ENCODE measurements at regions not wholly inside any gene's neighbourhood (a gene's known extent, or its start where the extent isn't known, plus 50 kb on each side); places are given as distances from the start of the nearest gene placed in this dataset.

DNA sequence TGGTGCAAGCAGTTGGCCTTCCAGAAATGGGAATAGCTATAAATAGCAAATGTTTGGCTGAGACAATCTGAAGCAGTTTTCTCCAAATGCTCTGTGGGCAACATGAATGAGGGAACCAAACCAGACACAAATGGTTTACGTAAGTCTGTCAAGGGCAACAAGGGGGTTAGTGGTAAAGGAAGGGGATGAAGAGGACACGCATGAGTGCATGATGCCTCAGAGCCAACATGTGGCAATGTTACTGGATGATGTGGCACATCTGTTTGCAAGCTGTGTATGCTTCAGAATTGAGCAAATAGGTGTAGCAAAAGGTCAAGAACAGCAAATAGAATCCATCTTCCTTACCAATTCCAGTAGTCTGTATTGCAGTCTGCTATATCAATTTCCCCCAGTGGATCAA is 76.3 kb upstream of the LMO4 start:
- DNase-seq (no peak), ATAC-seq (ENCODE audit: poor library complexity) (no peak)
- H3K4me3 Mint-ChIP-seq, result no peak overlapping the region
- TF ChIP-seq, protein P1, sequence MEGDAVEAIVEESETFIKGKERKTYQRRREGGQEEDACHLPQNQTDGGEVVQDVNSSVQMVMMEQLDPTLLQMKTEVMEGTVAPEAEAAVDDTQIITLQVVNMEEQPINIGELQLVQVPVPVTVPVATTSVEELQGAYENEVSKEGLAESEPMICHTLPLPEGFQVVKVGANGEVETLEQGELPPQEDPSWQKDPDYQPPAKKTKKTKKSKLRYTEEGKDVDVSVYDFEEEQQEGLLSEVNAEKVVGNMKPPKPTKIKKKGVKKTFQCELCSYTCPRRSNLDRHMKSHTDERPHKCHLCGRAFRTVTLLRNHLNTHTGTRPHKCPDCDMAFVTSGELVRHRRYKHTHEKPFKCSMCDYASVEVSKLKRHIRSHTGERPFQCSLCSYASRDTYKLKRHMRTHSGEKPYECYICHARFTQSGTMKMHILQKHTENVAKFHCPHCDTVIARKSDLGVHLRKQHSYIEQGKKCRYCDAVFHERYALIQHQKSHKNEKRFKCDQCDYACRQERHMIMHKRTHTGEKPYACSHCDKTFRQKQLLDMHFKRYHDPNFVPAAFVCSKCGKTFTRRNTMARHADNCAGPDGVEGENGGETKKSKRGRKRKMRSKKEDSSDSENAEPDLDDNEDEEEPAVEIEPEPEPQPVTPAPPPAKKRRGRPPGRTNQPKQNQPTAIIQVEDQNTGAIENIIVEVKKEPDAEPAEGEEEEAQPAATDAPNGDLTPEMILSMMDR (IDR thresholded peaks at IDR 0.05), result no peak
- H3K27me3 Mint-ChIP-seq, result peaks cover 44% of the 10 kb centered on the region
- H3K36me3 ChIP-seq (ENCODE audit: insufficient read depth, low read length), result no peaks in the 10 kb centered on the region
- no peak overlapping the region for H3K27ac Mint-ChIP-seq
- no peaks in the 10 kb centered on the region for H3K9me3 ChIP-seq (ENCODE audit: control insufficient read depth in 1 of 2, insufficient read depth in 1 of 2, low read length in 2 of 2)
- peaks cover 8% of the 10 kb centered on the region for H3K9me3 Mint-ChIP-seq
- intact Hi-C loops (cut with DNase I, micrococcal nuclease), result no loop called here
- no peak overlapping the region for H3K4me3 ChIP-seq (ENCODE audit: low read length)
- no peaks in the 10 kb centered on the region for H3K36me3 Mint-ChIP-seq (ENCODE audit: low read depth)
- CTCF ChIA-PET, result no interaction called here
- POLR2A ChIA-PET, result no interaction called here
- H3K4me1 Mint-ChIP-seq (ENCODE audit: low read depth), result no peaks in the 10 kb centered on the region
- H3K27ac ChIP-seq (ENCODE audit: low read depth in 1 of 2, low read length in 2 of 2), result no peak overlapping the region
- H3K27me3 ChIP-seq (ENCODE audit: control insufficient read depth in 1 of 2, insufficient read depth in 2 of 2, low read length in 2 of 2), result no peaks in the 10 kb centered on the region
- no peaks in the 10 kb centered on the region for H3K4me1 ChIP-seq (ENCODE audit: insufficient read depth, low read length)

DNA sequence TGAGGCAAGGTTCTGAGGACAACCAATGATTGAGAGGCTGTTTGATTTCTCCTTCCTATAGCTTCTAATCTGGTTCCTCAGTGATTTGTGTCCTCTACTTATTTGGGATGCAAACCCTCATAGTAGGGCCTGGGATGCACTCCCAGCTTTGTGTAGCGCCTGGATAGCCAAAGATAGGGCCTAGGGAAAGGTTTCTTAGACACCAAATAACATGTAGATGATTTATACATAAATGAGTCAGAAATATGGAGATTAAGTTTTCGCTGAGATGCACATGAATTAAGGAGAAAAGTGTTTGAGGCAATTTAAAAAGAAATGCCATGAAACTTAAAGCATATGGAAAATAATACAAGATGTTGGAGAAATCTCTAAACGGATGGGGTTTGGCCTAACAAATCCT is 66.0 kb upstream of the LMO4 start:
- Mint-ChIP-seq H3K27ac (no peak overlapping the region), H3K4me1 (ENCODE audit: low read depth) (no peaks in the 10 kb centered on the region), H3K27me3 (peaks cover 6% of the 10 kb centered on the region), H3K4me3 (no peak overlapping the region), H3K36me3 (ENCODE audit: low read depth) (no peaks in the 10 kb centered on the region), H3K9me3 (no peaks in the 10 kb centered on the region)
- ChIA-PET CTCF (no interaction called here), POLR2A (no interaction called here)
- intact Hi-C loops (cut with DNase I, micrococcal nuclease), result no loop called here
- TF ChIP-seq, protein P1 (IDR thresholded peaks at IDR 0.05), result no peak
- no peaks in the 10 kb centered on the region for H3K4me1 ChIP-seq (ENCODE audit: insufficient read depth, low read length)
- ATAC-seq (ENCODE audit: poor library complexity) (no peak), DNase-seq (no peak)
- no peaks in the 10 kb centered on the region for H3K36me3 ChIP-seq (ENCODE audit: insufficient read depth, low read length)
- H3K27ac ChIP-seq (ENCODE audit: low read depth in 1 of 2, low read length in 2 of 2), result no peak overlapping the region
- H3K9me3 ChIP-seq (ENCODE audit: control insufficient read depth in 1 of 2, insufficient read depth in 1 of 2, low read length in 2 of 2), result no peaks in the 10 kb centered on the region
- H3K4me3 ChIP-seq (ENCODE audit: low read length), result no peak overlapping the region
- peaks cover 0 to 2% of the 10 kb centered on the region in 2 experiments for H3K27me3 ChIP-seq (ENCODE audit: control insufficient read depth in 1 of 2, insufficient read depth in 2 of 2, low read length in 2 of 2)

DNA sequence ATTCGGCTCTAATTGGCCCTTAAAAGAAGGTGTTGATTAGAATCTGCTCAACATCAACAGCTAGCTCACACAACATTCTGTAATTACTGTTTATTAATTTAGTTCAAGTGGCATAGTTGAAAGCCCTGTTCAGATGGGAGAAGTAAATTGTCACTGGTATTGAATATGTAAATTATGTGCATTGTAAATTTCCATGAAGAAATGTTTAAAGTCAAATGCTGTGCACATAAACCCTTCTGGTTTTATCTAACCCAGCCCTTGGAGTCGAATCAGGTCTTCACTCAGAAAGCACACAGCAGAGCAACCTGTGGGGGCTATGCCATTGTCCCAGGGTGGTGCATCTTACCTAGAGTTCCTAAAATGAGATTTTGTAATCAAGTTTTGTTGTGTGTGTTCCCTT is 65.4 kb upstream of the LMO4 start:
- H3K9me3 ChIP-seq (ENCODE audit: control insufficient read depth in 1 of 2, insufficient read depth in 1 of 2, low read length in 2 of 2), result no peaks in the 10 kb centered on the region
- H3K36me3 Mint-ChIP-seq (ENCODE audit: low read depth), result no peaks in the 10 kb centered on the region

More for the DNA sequence above, 65.4 kb upstream of the LMO4 start:
- ATAC-seq (ENCODE audit: poor library complexity) (no peak), DNase-seq (no peak)
- H3K27ac ChIP-seq (ENCODE audit: low read depth in 1 of 2, low read length in 2 of 2), result no peak overlapping the region
- H3K4me3 ChIP-seq (ENCODE audit: low read length), result no peak overlapping the region
- POLR2A ChIA-PET, result no interaction called here
- H3K4me1 Mint-ChIP-seq (ENCODE audit: low read depth), result no peaks in the 10 kb centered on the region
- H3K27me3 ChIP-seq (ENCODE audit: control insufficient read depth in 1 of 2, insufficient read depth in 2 of 2, low read length in 2 of 2), result peaks cover 0 to 2% of the 10 kb centered on the region in 2 experiments
- H3K27ac Mint-ChIP-seq, result no peak overlapping the region
- CTCF ChIA-PET, result no interaction called here
- peaks cover under 1% of the 10 kb centered on the region for H3K27me3 Mint-ChIP-seq
- no peaks in the 10 kb centered on the region for H3K9me3 Mint-ChIP-seq
- intact Hi-C loops (cut with DNase I, micrococcal nuclease), result no loop called here
- TF ChIP-seq, protein P1 (IDR thresholded peaks at IDR 0.05), result no peak
- H3K4me1 ChIP-seq (ENCODE audit: insufficient read depth, low read length), result no peaks in the 10 kb centered on the region
- no peaks in the 10 kb centered on the region for H3K36me3 ChIP-seq (ENCODE audit: insufficient read depth, low read length)
- no peak overlapping the region for H3K4me3 Mint-ChIP-seq

Data from CD4-positive, alpha-beta T cell (primary cell).